GM12878 (cell line): ENCODE measurements at regions not wholly inside any gene's neighbourhood (a gene's known extent, or its start where the extent isn't known, plus 50 kb on each side); places are given as distances from the start of the nearest gene placed in this dataset.

ENCODE experiments used
- ATAC-seq: fragments of 200-7000 bp; cut with Tn5 transposase; 3 replicates; pipeline ENCODE4 v1.9.1; 2020; ENCODE audit warnings: mild to moderate bottlenecking, moderate library complexity
- BruUV-seq: library from RNA; stranded (reverse); fragments of 400-500 nt; replicated peaks from 2 replicates; lab custom pipeline; 2021; lab: Mats Ljungman, UMichigan
- CTCF ChIA-PET: fragments of 300-600 bp; sonication (Branson Sonifier 250); formaldehyde crosslinking; extraction: SDS; loops from one replicate; lab custom pipeline; 2021; ENCODE audit warnings: inconsistent platforms; lab: Yijun Ruan, JAX
- POLR2A ChIA-PET: fragments of 350-600 bp; formaldehyde crosslinking; extraction: SDS; loops from one replicate; lab custom pipeline; 2021; ENCODE audit warnings: inconsistent platforms; lab: Charles Lee
- RAD21 ChIA-PET: fragments of 300-600 bp; sonication (Branson Sonifier 250); formaldehyde crosslinking; loops from one replicate; lab custom pipeline; 2023; ENCODE audit warnings: antibody characterized with exemption; ENCODE audit not compliant: unreplicated experiment; lab: Charles Lee
- SMC1A ChIA-PET: fragments of 300-600 bp; sonication (Branson Sonifier 250); formaldehyde crosslinking; loops from one replicate; lab custom pipeline; 2023; ENCODE audit not compliant: unreplicated experiment, uncharacterized antibody; lab: Charles Lee
- DNase-seq: peaks from one replicate; pipeline ENCODE4 v3.0.0-alpha.2; 2011; ENCODE audit warnings: low read depth, low spot score
- FAIRE-seq: peaks from 3 replicates; lab custom pipeline; 2011; peaks lifted over from hg19 to GRCh38; lab: Jason Lieb, UNC
- H2AFZ ChIP-seq: 2 replicates; pipeline ENCODE4 v1.6.0; 2011; ENCODE audit warnings: low read depth, low read length, control low read depth; ENCODE audit not compliant: control insufficient read depth
- H3K27ac ChIP-seq: 2 replicates; pipeline ENCODE4 v1.5.1; 2011; ENCODE audit warnings: control low read depth; ENCODE audit not compliant: control insufficient read depth, insufficient read depth
- H3K27me3 ChIP-seq, 2 experiments: replicated peaks in 1 of 2; 2 replicates each; pipeline versions ENCODE4 v1.6.0 to v1.6.1; 2011; ENCODE audit warnings: low read length in 1 of 2; ENCODE audit not compliant: control insufficient read depth in 2 of 2, insufficient read depth in 2 of 2
- H3K36me3 ChIP-seq, 2 experiments: 2 replicates each; pipeline ENCODE4 v1.5.1; 2011; ENCODE audit warnings: low read length in 1 of 2; ENCODE audit not compliant: control insufficient read depth in 2 of 2, insufficient read depth in 2 of 2
- H3K4me1 ChIP-seq: 2 replicates; pipeline ENCODE4 v1.6.1; 2011; ENCODE audit warnings: mild to moderate bottlenecking, low read length, moderate library complexity, mixed read lengths; ENCODE audit not compliant: control insufficient read depth, insufficient read depth
- H3K4me2 ChIP-seq: 2 replicates; pipeline ENCODE4 v1.6.0; 2011; ENCODE audit warnings: control low read depth; ENCODE audit not compliant: control insufficient read depth, insufficient read depth
- H3K4me3 ChIP-seq: fragments of 200-600 bp; sonication (generic); 2 replicates; pipeline ENCODE4 v1.5.1; 2016
- H3K79me2 ChIP-seq: 2 replicates; pipeline ENCODE4 v1.6.0; 2011; ENCODE audit warnings: low read length; ENCODE audit not compliant: control insufficient read depth, insufficient read depth
- H3K9ac ChIP-seq: 2 replicates; pipeline ENCODE4 v1.8.0; 2011; ENCODE audit warnings: low read length, control low read depth, mixed read lengths; ENCODE audit not compliant: control insufficient read depth, insufficient read depth
- H3K9me3 ChIP-seq: replicated peaks from 3 replicates; pipeline ENCODE4 v1.5.1; 2011; ENCODE audit warnings: mild to moderate bottlenecking, low read length; ENCODE audit not compliant: control insufficient read depth, insufficient read depth
- H4K20me1 ChIP-seq: 2 replicates; pipeline ENCODE4 v1.6.0; 2011; ENCODE audit not compliant: control insufficient read depth, insufficient read depth
- BCL3 ChIP-seq: IDR thresholded peaks from 2 replicates; pipeline ENCODE4 v1.6.1; 2011; ENCODE audit warnings: borderline replicate concordance, low read depth, mild to moderate bottlenecking, moderate library complexity, low read length; ENCODE audit not compliant: insufficient read depth, poor library complexity, severe bottlenecking
- E2F8 ChIP-seq: fragments of 450-650 bp; IDR thresholded peaks from 2 replicates; pipeline ENCODE4 v1.6.1; 2018; ENCODE audit warnings: mild to moderate bottlenecking, low read depth, moderate library complexity; ENCODE audit not compliant: partially characterized antibody
- FOS ChIP-seq: IDR thresholded peaks from 3 replicates; pipeline ENCODE4 v1.6.1; 2011; ENCODE audit warnings: borderline replicate concordance; ENCODE audit not compliant: insufficient read length; ENCODE audit errors: extremely low read depth
- FOXM1 ChIP-seq: IDR thresholded peaks from 2 replicates; pipeline ENCODE4 v1.6.1; 2012; ENCODE audit warnings: low read depth, mild to moderate bottlenecking, inconsistent platforms, low read length, moderate library complexity
- IKZF1 ChIP-seq: fragments of 450-650 bp; conservative IDR thresholded peaks from 2 replicates; pipeline ENCODE4 v1.6.1; 2017; ENCODE audit warnings: antibody characterized with exemption, mild to moderate bottlenecking
- IKZF2 ChIP-seq, 2 experiments: fragments of 450-650 bp; IDR thresholded peaks; 2 replicates each; pipeline ENCODE4 v1.6.1; 2017; ENCODE audit warnings: mild to moderate bottlenecking in 2 of 2, moderate library complexity in 2 of 2
- NKRF ChIP-seq: fragments of 450-650 bp; conservative IDR thresholded peaks from 2 replicates; pipeline ENCODE4 v1.6.1; 2017; ENCODE audit warnings: mild to moderate bottlenecking, moderate library complexity
- RB1 ChIP-seq: fragments of 450-650 bp; formaldehyde crosslinking; IDR thresholded peaks from 2 replicates; pipeline ENCODE4 v1.6.1; 2017; ENCODE audit warnings: mild to moderate bottlenecking, borderline replicate concordance
- RFX5 ChIP-seq: IDR thresholded peaks from 2 replicates; pipeline ENCODE4 v1.6.1; 2011; ENCODE audit warnings: low read depth, low read length, improper control_type of control experiment
- SP1 ChIP-seq: IDR thresholded peaks from one replicate; pipeline ENCODE4 v1.6.1; 2011; ENCODE audit warnings: low read depth, low read length
- SREBF2 ChIP-seq: IDR thresholded peaks from 2 replicates; pipeline ENCODE4 v1.6.1; 2012; ENCODE audit warnings: mild to moderate bottlenecking, low read length
- TCF7 ChIP-seq: IDR thresholded peaks from 2 replicates; pipeline ENCODE4 v1.6.1; 2014; ENCODE audit warnings: antibody characterized with exemption, borderline replicate concordance
- ZSCAN29 ChIP-seq: fragments of 450-650 bp; IDR thresholded peaks from 2 replicates; pipeline ENCODE4 v1.6.1; 2017; ENCODE audit warnings: mild to moderate bottlenecking, moderate library complexity
- ZZZ3 ChIP-seq: IDR thresholded peaks from 2 replicates; pipeline ENCODE4 v1.6.1; 2011; ENCODE audit warnings: low read depth; ENCODE audit not compliant: control insufficient read depth, insufficient read length
- WGBS: methylation state at CpG from one replicate; pipeline ENCODE4 v1.1.6; 2016; ENCODE audit warnings: low lambda C conversion rate; ENCODE audit not compliant: insufficient replicate concordance, insufficient coverage; ENCODE audit errors: missing lambda C conversion rate; 5-methylcytosine and 5-hydroxymethylcytosine counted together
- in situ Hi-C: fragments of 300-500 bp; cut with MboI; formaldehyde crosslinking; loops from 9 replicates; pipeline ENCODE4 v1.14.3; 2018; ENCODE audit warnings: mixed read lengths
- intact Hi-C: fragments of 100-400 bp; cut with micrococcal nuclease; formaldehyde crosslinking; loops from one replicate; pipeline ENCODE4 v1.14.2; 2022; ENCODE audit not compliant: unreplicated experiment

- TF ChIP-seq IKZF1 (no peak), NKRF (no peak)
Observed at GRCh38 chr16:5572056-5572455, 474.5 kb upstream of the EEF2KMT start (continued).

- H3K4me2 ChIP-seq = no peak overlapping the region
- no peaks in the 10 kb centered on the region; the same call in 2 of the 3 replicates for H3K9me3 ChIP-seq
- ChIA-PET POLR2A (no interaction called here), CTCF (no interaction called here), RAD21 (no interaction called here), SMC1A (no interaction called here)
- FAIRE-seq (no peak), DNase-seq (no peak), ATAC-seq (no peak)
- intact Hi-C loops = no loop called here
- H3K4me1 ChIP-seq = no peaks in the 10 kb centered on the region
- in situ Hi-C loops = no loop called here
- no peaks in the 10 kb centered on the region for H3K79me2 ChIP-seq
- TF ChIP-seq E2F8 (no peak), SP1 (no peak), SREBF2 (no peak), ZSCAN29 (no peak), RB1 (no peak), IKZF2 (IDR thresholded peaks at IDR 0.05) (no peak), BCL3 (no peak), RFX5 (no peak), TCF7 (no peak), FOXM1 (no peak), IKZF1 (no peak), ZZZ3 (no peak), FOS (no peak)
- no TSS peak for BruUV-seq
- H3K27ac ChIP-seq = no peak overlapping the region
- H3K9ac ChIP-seq = no peak overlapping the region
- no peaks in the 10 kb centered on the region for H4K20me1 ChIP-seq
- WGBS = 19% methylated on average over 8 of the region's 8 CpGs
- no peak overlapping the region for H3K4me3 ChIP-seq
- H3K36me3 ChIP-seq = no peaks in the 10 kb centered on the region
- no peak overlapping the region for H2AFZ ChIP-seq
- H3K27me3 ChIP-seq = no peaks in the 10 kb centered on the region
Observed at GRCh38 chr16:5571446-5571845, 473.9 kb upstream of the EEF2KMT start.
